BJ (cell line): ENCODE measurements at regions not wholly inside any gene's neighbourhood (a gene's known extent, or its start where the extent isn't known, plus 50 kb on each side); places are given as distances from the start of the nearest gene placed in this dataset.

ENCODE experiments used
- CTCF ChIA-PET: fragments of 350-600 bp; formaldehyde crosslinking; extraction: SDS; loops from one replicate; lab custom pipeline; 2021; ENCODE audit warnings: antibody characterized with exemption, inconsistent platforms; lab: Yijun Ruan, JAX
- POLR2A ChIA-PET: fragments of 300-600 bp; sonication (Branson Sonifier 250); formaldehyde crosslinking; extraction: SDS; loops from one replicate; lab custom pipeline; 2021; ENCODE audit warnings: antibody characterized with exemption; lab: Charles Lee
- DNase-seq: peaks from one replicate; pipeline ENCODE4 v3.0.0-alpha.2; 2011; ENCODE audit warnings: low read depth
- H3K27me3 ChIP-seq: 2 replicates; pipeline ENCODE4 v1.6.0; 2011; ENCODE audit warnings: low read length; ENCODE audit not compliant: control insufficient read depth, insufficient read depth
- H3K36me3 ChIP-seq: 2 replicates; pipeline ENCODE4 v1.5.1; 2011; ENCODE audit warnings: low read length; ENCODE audit not compliant: control insufficient read depth, insufficient read depth
- H3K4me3 ChIP-seq: 2 replicates; pipeline ENCODE4 v1.5.1; 2011; ENCODE audit warnings: low read depth, mild to moderate bottlenecking, control low read depth, low read length
- TF ChIP-seq, protein P1 (sequence below): IDR thresholded peaks from 2 replicates; pipeline ENCODE4 v1.5.1; 2011; ENCODE audit warnings: low read depth, mild to moderate bottlenecking, control low read depth, inconsistent platforms, low read length, moderate library complexity; ENCODE audit not compliant: insufficient read depth

GRCh38 chr2:237231593-237231992 is 145.9 kb downstream of the COPS8 start:
- Histone ChIP-seq H3K36me3 (no peaks in the 10 kb centered on the region), H3K4me3 (no peak overlapping the region), H3K27me3 (no peaks in the 10 kb centered on the region)
- DNase-seq: no peak
- TF ChIP-seq, protein P1, sequence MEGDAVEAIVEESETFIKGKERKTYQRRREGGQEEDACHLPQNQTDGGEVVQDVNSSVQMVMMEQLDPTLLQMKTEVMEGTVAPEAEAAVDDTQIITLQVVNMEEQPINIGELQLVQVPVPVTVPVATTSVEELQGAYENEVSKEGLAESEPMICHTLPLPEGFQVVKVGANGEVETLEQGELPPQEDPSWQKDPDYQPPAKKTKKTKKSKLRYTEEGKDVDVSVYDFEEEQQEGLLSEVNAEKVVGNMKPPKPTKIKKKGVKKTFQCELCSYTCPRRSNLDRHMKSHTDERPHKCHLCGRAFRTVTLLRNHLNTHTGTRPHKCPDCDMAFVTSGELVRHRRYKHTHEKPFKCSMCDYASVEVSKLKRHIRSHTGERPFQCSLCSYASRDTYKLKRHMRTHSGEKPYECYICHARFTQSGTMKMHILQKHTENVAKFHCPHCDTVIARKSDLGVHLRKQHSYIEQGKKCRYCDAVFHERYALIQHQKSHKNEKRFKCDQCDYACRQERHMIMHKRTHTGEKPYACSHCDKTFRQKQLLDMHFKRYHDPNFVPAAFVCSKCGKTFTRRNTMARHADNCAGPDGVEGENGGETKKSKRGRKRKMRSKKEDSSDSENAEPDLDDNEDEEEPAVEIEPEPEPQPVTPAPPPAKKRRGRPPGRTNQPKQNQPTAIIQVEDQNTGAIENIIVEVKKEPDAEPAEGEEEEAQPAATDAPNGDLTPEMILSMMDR: no peak
- POLR2A ChIA-PET: no interaction called here
- CTCF ChIA-PET: interaction anchor here (0.5 to 0.6 kb wide), 2 partner anchors 51 to 642 kb away, joined by 3 read pairs; no protein-coding TSS in a partner anchor

DNA sequence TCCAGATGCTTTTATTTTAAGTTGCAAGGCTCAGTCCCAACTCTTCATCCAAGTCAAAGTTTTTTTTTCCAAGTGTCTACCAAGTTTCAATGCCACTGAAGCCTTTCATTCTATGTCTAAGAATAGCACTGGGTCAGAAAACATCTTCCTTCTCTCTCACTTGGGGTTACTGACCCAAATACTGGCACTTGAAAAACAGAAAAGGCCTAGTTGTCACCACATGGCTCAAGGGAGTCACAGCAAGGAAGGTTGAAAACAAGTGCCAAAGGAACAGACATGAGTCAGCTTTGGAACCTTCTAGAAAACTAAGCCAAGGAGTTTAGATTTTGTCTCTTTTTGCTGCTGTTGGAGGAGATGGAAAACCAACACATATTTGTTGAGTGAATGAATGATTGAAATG is 146.5 kb downstream of the COPS8 start:
- H3K36me3 ChIP-seq: no peaks in the 10 kb centered on the region
- POLR2A ChIA-PET: no interaction called here
- H3K4me3 ChIP-seq: no peak overlapping the region
- TF ChIP-seq, protein P1: no peak
- H3K27me3 ChIP-seq: no peaks in the 10 kb centered on the region
- DNase-seq: no peak
- CTCF ChIA-PET: interaction anchor here (0.6 kb wide), 1 partner anchor 641 kb away, joined by 3 read pairs; no protein-coding TSS in a partner anchor

DNA sequence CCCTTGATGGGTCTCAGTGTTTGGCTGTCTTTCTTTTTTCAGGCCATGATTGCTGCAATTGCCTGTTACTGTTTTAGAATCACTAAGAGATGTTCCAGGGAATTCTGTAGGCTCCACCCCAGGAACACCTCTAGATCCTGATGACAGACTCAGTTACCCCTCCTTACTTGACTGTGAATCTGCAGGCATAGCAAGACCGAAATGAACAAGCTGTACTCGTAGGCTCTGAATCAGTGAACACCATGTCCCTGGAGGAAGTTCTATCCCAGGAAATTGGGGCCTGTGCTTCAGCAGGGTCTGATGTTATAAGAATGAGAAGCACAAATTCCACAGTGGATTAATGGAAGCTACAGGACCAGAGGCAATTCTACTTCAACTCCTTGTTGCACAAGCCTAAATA is 148.6 kb downstream of the COPS8 start:
- POLR2A ChIA-PET: interaction anchor here (0.5 kb wide), 1 partner anchor 180 kb away, joined by 3 read pairs; the partner anchor contains the start of gene COL6A3
- H3K27me3 ChIP-seq: no peaks in the 10 kb centered on the region
- TF ChIP-seq, protein P1: no peak
- CTCF ChIA-PET: interaction anchor here (1.0 to 1.2 kb wide), 2 partner anchors 52 to 69 kb away, joined by 3 to 4 read pairs; no protein-coding TSS in a partner anchor
- DNase-seq: no peak
- H3K36me3 ChIP-seq: no peaks in the 10 kb centered on the region
- no peak overlapping the region for H3K4me3 ChIP-seq

- DNase-seq: no peak
- Histone ChIP-seq H3K27me3 (no peaks in the 10 kb centered on the region), H3K36me3 (no peaks in the 10 kb centered on the region), H3K4me3 (no peak overlapping the region)
- POLR2A ChIA-PET: interaction anchor here (1.2 kb wide), 1 partner anchor 12 kb away, joined by 3 read pairs; no protein-coding TSS in a partner anchor
- TF ChIP-seq, protein P1: no peak
- CTCF ChIA-PET: no interaction called here
Observed at GRCh38 chr2:237235383-237236095, 149.8 kb downstream of the COPS8 start.

DNA sequence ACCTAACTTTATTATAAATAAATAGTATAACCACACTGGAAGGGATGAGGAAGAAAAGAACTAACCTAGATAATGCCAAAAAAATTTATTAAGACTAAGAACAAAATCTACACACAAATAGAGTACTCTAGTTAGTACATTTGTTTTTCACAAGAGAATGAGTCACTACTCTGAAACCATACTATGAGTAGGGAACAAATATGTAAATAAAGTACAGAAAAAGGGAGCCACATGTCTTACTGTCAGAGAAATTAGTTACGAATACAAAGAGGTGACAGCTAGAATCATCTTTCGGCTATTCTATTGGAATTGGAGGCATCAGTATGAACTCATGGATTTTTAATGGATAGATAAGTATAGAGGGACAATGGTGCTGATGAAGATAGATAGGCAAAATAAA is 150.5 kb downstream of the COPS8 start:
- ChIA-PET POLR2A (interaction anchor here (1.2 kb wide), 1 partner anchor 13 kb away, joined by 3 read pairs; no protein-coding TSS in a partner anchor), CTCF (interaction anchor here (1.3 kb wide), 1 partner anchor 18 kb away, joined by 3 read pairs; no protein-coding TSS in a partner anchor)
- Histone ChIP-seq H3K36me3 (no peaks in the 10 kb centered on the region), H3K27me3 (no peaks in the 10 kb centered on the region), H3K4me3 (no peak overlapping the region)
- no peak for DNase-seq
- TF ChIP-seq, protein P1: no peak
